Fibroblast of pulmonary artery (primary cell): ENCODE measurements at regions not wholly inside any gene's neighbourhood (a gene's known extent, or its start where the extent isn't known, plus 50 kb on each side); places are given as distances from the start of the nearest gene placed in this dataset.

Experiments
- DNase-seq: peaks from one replicate; pipeline ENCODE4 v3.0.0-alpha.2; 2010; ENCODE audit warnings: low read depth
- H3K4me3 ChIP-seq: replicated peaks from 2 replicates; pipeline ENCODE4 v1.5.1; 2011; ENCODE audit warnings: low read depth, mild to moderate bottlenecking, control low read depth, low read length, moderate library complexity
- CTCF ChIP-seq: IDR thresholded peaks from 2 replicates; pipeline ENCODE4 v1.5.1; 2011; ENCODE audit warnings: mild to moderate bottlenecking, control low read depth, low read length, inconsistent platforms; ENCODE audit errors: missing control alignments

DNA sequence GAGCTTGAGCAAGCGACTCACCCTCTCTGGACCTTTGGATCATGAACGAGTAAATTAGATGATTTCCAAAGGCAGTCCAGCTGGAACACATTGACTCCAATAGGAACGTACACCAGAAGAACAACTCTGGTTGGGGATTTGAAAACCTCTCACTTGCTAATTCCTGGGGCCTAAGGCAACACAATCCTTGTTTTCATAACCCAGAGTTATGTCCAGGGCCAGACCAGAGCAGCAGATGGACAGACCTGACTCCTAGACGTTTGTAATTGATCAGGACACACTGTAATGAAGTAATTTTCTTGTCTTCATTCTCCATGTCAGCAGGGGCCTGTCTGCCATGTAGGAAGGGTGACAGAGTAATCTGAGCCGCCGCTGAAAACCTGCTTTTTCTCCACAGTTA is 283.9 kb downstream of the IDS start:
- H3K4me3 ChIP-seq, result no peak overlapping the region
- no peak for TF ChIP-seq CTCF
- DNase-seq, result no peak

DNA sequence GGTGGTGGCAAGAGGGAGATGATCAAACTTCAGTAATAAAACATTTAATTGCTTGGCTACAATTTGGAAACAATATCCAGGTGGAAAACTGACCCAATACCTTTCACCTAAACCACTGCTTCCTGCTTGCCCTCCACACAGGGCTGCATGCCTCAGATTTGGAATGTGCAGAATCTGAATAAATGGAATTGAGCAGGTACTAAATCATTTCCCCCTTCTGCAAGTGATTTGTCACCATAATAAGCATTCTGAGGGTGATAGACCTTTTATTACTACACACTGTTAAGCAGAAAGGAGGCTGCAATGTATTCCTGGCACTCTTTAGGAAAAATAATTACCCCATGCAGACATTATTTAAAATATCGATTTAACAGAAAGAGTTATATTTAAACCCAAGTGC is 291.8 kb downstream of the IDS start:
- no peak overlapping the region for H3K4me3 ChIP-seq
- no peak for TF ChIP-seq CTCF
- DNase-seq, result no peak

DNA sequence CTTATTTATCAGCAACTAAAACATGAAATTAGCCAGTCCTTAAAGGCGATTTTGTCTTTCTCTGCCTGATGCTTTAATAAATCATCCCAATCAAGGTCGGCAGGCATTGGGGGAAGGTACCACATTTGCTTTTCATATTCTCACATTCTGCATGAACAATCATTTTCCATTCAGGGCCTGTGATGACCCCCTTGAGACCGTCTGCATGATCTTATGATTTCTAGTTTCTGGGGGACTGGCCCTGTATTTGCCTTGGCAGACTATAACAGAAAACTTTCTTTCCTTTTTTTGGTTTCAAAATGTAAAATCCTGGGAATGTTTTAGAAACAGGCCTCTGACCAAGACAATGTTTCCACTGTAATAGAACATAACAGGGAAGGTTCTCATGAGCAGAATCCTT is 296.8 kb downstream of the IDS start:
- DNase-seq, result no peak
- TF ChIP-seq CTCF, result no peak
- no peak overlapping the region for H3K4me3 ChIP-seq

DNA sequence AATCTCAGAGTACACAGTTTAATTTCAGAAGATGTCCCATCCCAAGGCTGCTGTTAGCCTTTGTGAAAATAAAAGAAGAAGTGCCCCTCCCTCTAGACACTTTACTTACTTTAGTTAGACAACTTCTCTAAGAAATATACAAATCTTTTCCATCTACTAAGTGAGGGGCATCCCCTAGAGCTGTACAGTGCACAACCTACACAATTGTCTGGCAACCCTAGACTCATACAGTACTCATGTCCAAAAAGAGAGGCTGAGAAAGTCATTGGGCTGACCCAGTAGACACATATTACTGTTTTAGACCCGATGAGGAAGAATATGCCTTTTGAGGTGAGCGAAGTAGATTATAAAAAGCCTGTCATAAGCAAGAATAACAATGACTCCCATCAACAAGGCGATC is 297.6 kb downstream of the IDS start:
- no peak overlapping the region for H3K4me3 ChIP-seq
- TF ChIP-seq CTCF, result no peak
- DNase-seq, result no peak

DNA sequence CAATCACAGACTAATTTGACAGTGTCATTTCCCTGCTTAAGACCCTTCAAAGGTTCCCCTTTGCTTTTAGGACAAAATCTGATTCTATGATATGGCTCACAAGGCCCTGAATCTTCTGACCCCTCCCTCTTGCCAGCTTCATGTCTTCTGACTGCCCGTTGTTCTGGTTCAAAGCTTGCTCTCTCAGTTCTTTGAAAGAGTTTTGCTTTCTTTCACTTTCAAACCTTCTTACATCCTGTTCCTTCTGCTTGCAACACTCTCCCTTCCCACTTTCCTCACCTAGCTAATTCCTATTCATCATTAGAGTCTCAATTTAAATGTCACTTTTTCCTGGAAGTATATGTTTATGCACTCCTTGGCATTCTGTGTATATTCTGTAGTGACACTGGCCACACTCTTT is 299.2 kb downstream of the IDS start:
- DNase-seq, result no peak
- no peak for TF ChIP-seq CTCF

DNA sequence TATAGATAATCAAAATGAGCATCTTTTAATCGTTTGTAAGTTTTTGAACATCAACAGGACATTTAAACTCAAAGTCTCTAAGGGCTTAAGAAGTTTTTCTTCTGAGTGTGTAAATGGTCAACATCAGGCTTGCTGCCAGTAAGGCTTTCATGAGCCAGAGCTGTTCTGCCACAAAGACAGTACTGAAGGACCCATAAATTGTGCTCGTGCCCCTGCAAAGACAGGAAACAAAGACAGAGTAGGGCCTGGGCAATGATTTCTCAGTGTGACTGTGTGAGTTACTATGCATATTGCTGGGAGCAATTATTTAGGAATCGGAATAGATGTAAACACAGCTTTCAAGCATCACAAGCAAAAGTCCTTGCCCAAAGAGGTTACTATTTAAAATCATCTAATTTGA is 300.0 kb downstream of the IDS start:
- H3K4me3 ChIP-seq, result no peak overlapping the region
- TF ChIP-seq CTCF, result no peak
- DNase-seq, result no peak

More for the DNA sequence above, 299.2 kb downstream of the IDS start:
- no peak overlapping the region for H3K4me3 ChIP-seq

DNA sequence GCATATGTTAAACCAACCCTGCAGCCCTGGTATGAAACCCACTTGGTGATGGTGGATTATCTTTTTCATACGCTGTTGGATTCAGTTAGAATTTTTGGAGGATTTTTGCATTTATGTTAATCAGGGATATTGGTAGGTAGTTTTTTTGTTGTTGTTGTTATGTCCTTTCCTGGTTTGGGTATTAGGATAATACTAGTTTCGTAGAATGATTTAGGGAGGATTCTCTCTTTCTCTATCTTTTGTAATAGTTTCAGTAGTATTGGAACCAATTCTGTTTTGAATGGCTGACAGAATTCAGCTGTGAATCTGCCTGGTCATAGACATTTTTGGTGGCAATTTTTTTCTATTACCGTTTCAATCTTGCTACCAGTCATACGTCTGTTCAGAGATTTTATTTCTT is 305.4 kb downstream of the IDS start:
- TF ChIP-seq CTCF, result no peak
- DNase-seq, result no peak
- H3K4me3 ChIP-seq, result no peak overlapping the region
